Calu3 (cell line): ENCODE measurements at regions not wholly inside any gene's neighbourhood (a gene's known extent, or its start where the extent isn't known, plus 50 kb on each side); places are given as distances from the start of the nearest gene placed in this dataset.

Experiments
- BruUV-seq: library from RNA; stranded (reverse); fragments of 400-500 nt; replicated peaks from 2 replicates; lab custom pipeline; 2021; lab: Mats Ljungman, UMichigan
- CTCF ChIA-PET: fragments of 300-600 bp; sonication (Branson Sonifier 250); formaldehyde crosslinking; loops from one replicate; lab custom pipeline; 2022; ENCODE audit warnings: antibody characterized with exemption; lab: Charles Lee
- DNase-seq: peaks from one replicate; pipeline ENCODE4 v3.0.0; 2022
- H3K27ac Mint-ChIP-seq: one replicate; pipeline ENCODE4 v1.8.0; 2022; ENCODE audit warnings: mixed read lengths; ENCODE audit not compliant: unreplicated experiment
- H3K27me3 Mint-ChIP-seq: one replicate; pipeline ENCODE4 v1.8.0; 2022; ENCODE audit warnings: mixed read lengths; ENCODE audit not compliant: unreplicated experiment
- H3K36me3 Mint-ChIP-seq: one replicate; pipeline ENCODE4 v1.8.0; 2022; ENCODE audit warnings: mild to moderate bottlenecking, moderate library complexity, mixed read lengths; ENCODE audit not compliant: insufficient read depth, unreplicated experiment
- H3K4me1 Mint-ChIP-seq: one replicate; pipeline ENCODE4 v1.8.0; 2022; ENCODE audit warnings: mild to moderate bottlenecking, low read depth, mixed read lengths; ENCODE audit not compliant: unreplicated experiment
- H3K4me3 Mint-ChIP-seq: one replicate; pipeline ENCODE4 v1.8.0; 2022; ENCODE audit warnings: mild to moderate bottlenecking, low read depth, moderate library complexity, mixed read lengths; ENCODE audit not compliant: unreplicated experiment
- H3K9me3 Mint-ChIP-seq: one replicate; pipeline ENCODE4 v1.8.0; 2022; ENCODE audit warnings: low read depth, mixed read lengths; ENCODE audit not compliant: unreplicated experiment
- intact Hi-C: fragments of 100-400 bp; cut with micrococcal nuclease; formaldehyde crosslinking; loops from one replicate; pipeline ENCODE4 v1.10.0; 2022; ENCODE audit not compliant: unreplicated experiment
- TF ChIP-seq, protein P1 (sequence below): fragments of 200-600 bp; IDR thresholded peaks from one replicate; pipeline ENCODE4 v1.8.0; 2022; ENCODE audit warnings: antibody characterized with exemption; ENCODE audit not compliant: unreplicated experiment

DNA sequence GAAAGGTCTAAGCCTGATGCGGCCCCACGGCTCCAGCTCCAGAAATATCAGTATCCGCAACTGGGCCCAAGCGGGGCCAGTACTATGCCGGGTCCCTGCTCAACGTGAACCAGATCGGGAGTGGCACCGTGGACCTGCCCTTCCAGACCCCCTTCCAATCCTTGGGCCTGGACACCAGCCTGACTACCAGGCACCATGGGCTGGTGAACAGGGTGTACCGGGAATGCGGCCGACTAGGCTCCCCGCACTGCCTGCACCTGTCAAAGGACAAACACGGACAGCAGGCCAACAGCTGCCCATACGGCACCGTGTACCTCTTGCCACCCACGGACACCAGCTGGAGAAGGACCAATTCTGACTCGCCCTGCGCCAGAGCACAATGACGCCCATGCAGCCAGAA is 1196.9 kb upstream of the CHAC2 start:
- no peak for DNase-seq
- intact Hi-C loops = no loop called here
- TF ChIP-seq, protein P1, sequence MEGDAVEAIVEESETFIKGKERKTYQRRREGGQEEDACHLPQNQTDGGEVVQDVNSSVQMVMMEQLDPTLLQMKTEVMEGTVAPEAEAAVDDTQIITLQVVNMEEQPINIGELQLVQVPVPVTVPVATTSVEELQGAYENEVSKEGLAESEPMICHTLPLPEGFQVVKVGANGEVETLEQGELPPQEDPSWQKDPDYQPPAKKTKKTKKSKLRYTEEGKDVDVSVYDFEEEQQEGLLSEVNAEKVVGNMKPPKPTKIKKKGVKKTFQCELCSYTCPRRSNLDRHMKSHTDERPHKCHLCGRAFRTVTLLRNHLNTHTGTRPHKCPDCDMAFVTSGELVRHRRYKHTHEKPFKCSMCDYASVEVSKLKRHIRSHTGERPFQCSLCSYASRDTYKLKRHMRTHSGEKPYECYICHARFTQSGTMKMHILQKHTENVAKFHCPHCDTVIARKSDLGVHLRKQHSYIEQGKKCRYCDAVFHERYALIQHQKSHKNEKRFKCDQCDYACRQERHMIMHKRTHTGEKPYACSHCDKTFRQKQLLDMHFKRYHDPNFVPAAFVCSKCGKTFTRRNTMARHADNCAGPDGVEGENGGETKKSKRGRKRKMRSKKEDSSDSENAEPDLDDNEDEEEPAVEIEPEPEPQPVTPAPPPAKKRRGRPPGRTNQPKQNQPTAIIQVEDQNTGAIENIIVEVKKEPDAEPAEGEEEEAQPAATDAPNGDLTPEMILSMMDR = no peak
- CTCF ChIA-PET = no interaction called here
- Mint-ChIP-seq H3K4me1 (no peaks in the 10 kb centered on the region), H3K4me3 (no peak overlapping the region), H3K9me3 (peaks cover 19% of the 10 kb centered on the region), H3K36me3 (no peaks in the 10 kb centered on the region), H3K27me3 (no peaks in the 10 kb centered on the region), H3K27ac (no peak overlapping the region)
- no TSS peak for BruUV-seq

DNA sequence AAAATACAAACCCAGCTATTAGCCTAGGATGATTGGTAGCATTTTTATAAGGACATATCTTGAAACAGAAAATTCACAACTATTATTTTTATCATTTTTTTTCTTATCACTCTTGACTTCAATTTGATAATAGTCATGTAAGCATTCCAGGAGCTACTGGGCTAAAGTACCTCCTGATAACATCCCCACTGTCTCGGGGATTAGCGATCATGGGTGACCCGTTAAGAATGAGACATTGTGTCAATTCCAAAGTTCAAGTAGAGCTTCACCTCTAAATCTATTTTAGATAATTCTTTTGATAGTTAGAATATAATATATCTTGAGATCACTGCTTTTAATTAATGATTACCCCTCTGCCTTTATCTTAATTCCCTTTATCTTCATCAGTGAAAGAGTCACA is 1204.5 kb upstream of the CHAC2 start:
- H3K27ac Mint-ChIP-seq = no peak overlapping the region
- intact Hi-C loops = no loop called here
- no TSS peak for BruUV-seq
- peaks cover 13% of the 10 kb centered on the region for H3K9me3 Mint-ChIP-seq
- CTCF ChIA-PET = no interaction called here
- H3K27me3 Mint-ChIP-seq = no peaks in the 10 kb centered on the region
- TF ChIP-seq, protein P1 = no peak
- no peaks in the 10 kb centered on the region for H3K36me3 Mint-ChIP-seq
- no peak overlapping the region for H3K4me3 Mint-ChIP-seq
- no peaks in the 10 kb centered on the region for H3K4me1 Mint-ChIP-seq
- no peak for DNase-seq

DNA sequence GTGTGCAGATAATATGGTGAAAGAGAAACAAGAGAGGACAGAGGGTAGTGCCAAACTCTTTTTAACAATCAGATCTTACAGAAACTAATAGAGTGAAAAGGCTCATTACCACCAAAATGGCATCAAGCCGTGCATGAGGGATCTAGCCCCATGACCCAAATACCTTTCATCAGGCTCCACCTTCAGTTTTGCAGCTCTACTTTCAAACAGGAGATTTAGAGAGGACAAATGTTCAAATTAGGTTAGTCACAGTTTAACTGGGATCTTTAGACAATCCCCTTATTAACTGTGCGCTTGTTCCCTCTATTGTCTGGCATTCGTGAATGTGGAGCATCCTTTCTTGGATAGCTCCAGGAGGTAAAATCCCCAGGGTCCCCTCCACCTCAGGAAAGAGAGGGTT is 1209.3 kb upstream of the CHAC2 start:
- Mint-ChIP-seq H3K27ac (no peak overlapping the region), H3K9me3 (peaks cover 15% of the 10 kb centered on the region), H3K36me3 (no peaks in the 10 kb centered on the region)

DNA sequence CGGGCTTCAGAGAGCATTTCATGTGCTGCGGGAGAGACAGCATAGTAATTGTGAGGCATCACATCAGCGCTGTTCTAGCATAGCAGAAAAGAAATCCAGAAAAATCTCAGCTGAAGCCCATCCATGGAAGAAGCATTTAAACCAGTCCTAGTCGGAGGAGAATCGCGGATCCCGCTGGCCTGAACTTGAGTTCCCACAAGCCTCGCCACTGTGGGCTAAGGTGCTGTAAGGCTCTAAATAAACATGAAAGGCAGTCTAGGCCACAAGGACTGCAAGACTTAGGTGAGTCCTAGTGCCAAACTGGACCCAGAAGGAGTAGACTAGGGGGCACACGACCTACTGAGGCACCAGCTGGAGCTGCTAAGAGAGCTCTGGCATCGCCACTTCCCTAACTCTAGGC is 1225.3 kb upstream of the CHAC2 start:
- Mint-ChIP-seq H3K27me3 (no peaks in the 10 kb centered on the region), H3K9me3 (peaks cover 17% of the 10 kb centered on the region), H3K27ac (no peak overlapping the region), H3K4me3 (no peak overlapping the region), H3K36me3 (no peaks in the 10 kb centered on the region), H3K4me1 (no peaks in the 10 kb centered on the region)
- intact Hi-C loops = no loop called here
- no peak for DNase-seq
- TF ChIP-seq, protein P1 = no peak
- CTCF ChIA-PET = no interaction called here
- no TSS peak for BruUV-seq

More for the DNA sequence above, 1209.3 kb upstream of the CHAC2 start:
- BruUV-seq = no TSS peak
- DNase-seq = no peak
- no peaks in the 10 kb centered on the region for H3K27me3 Mint-ChIP-seq
- no peaks in the 10 kb centered on the region for H3K4me1 Mint-ChIP-seq
- CTCF ChIA-PET = no interaction called here
- H3K4me3 Mint-ChIP-seq = no peak overlapping the region
- intact Hi-C loops = no loop called here
- TF ChIP-seq, protein P1 = no peak
